Stomach (tissue), 4 donors: ENCODE measurements at regions not wholly inside any gene's neighbourhood (a gene's known extent, or its start where the extent isn't known, plus 50 kb on each side); places are given as distances from the start of the nearest gene placed in this dataset.

Experiments
- CTCF ChIP-seq, 7 experiments: fragments of 450-650 bp in 4 of 7; fragments of 200-600 bp in 3 of 7; sonication (generic) in 3 of 7; IDR thresholded peaks; one replicate each; pipeline ENCODE4 v1.5.1; 2016 to 2019; ENCODE audit warnings: antibody characterized with exemption in 7 of 7, control low read depth in 2 of 7, mild to moderate bottlenecking in 1 of 7
- POLR2A ChIP-seq, 4 donors: fragments of 450-650 bp; IDR thresholded peaks; one replicate each; pipeline ENCODE4 v1.6.1; 2016; ENCODE audit warnings: antibody characterized with exemption in 4 of 4, control low read depth in 2 of 4, mild to moderate bottlenecking in 1 of 4, moderate library complexity in 1 of 4

GRCh38 chr2:2647141-2647541 lies 316.1 kb upstream of the MYT1L start:
- TF ChIP-seq CTCF (IDR thresholded peaks at IDR 0.05) = no peak
- no peak for TF ChIP-seq POLR2A (IDR thresholded peaks at IDR 0.05)
